ENCODE measurements at regions not wholly inside any gene's neighbourhood (a gene's known extent, or its start where the extent isn't known, plus 50 kb on each side); places are given as distances from the start of the nearest gene placed in this dataset.

GRCh38 chr2:8285898-8286297, 396.0 kb upstream of the ID2 start:
- no peak overlapping the region for H2AFZ ChIP-seq (ENCODE audit: low read length)
- no peak overlapping the region for H3K27ac ChIP-seq (ENCODE audit: low read length)
- H3K9ac ChIP-seq (ENCODE audit: low read length) = no peak overlapping the region
- no peaks in the 10 kb centered on the region for H3K27me3 ChIP-seq (replicated peaks; ENCODE audit: insufficient read depth, low read length)
- H3K4me3 ChIP-seq (ENCODE audit: low read length) = no peak overlapping the region
- no peaks in the 10 kb centered on the region for H3K9me2 ChIP-seq (replicated peaks; ENCODE audit: insufficient read depth, low read length)
- no peaks in the 10 kb centered on the region for H3F3A ChIP-seq (ENCODE audit: insufficient read depth, low read length)
- H3K9me3 ChIP-seq (replicated peaks; ENCODE audit: insufficient read depth, low read length) = no peaks in the 10 kb centered on the region
- DNase-seq = no peak
- H3K36me3 ChIP-seq (replicated peaks; ENCODE audit: insufficient read depth, low read length) = no peaks in the 10 kb centered on the region
- no peaks in the 10 kb centered on the region for H3K79me2 ChIP-seq (ENCODE audit: low read length)
- no peaks in the 10 kb centered on the region for H3K4me1 ChIP-seq (ENCODE audit: low read length)
- H3K4me2 ChIP-seq (ENCODE audit: low read depth, low read length) = no peak overlapping the region
- no peaks in the 10 kb centered on the region for H4K20me1 ChIP-seq (ENCODE audit: insufficient read depth, low read length)
- TF ChIP-seq EZH2 (optimal IDR thresholded peaks at IDR 0.05; ENCODE audit: low read depth, low read length) (no peak), CTCF (IDR thresholded peaks at IDR 0.05; ENCODE audit: low read length) (no peak), EZH2phosphoT487 (IDR thresholded peaks at IDR 0.05; ENCODE audit: low read length) (no peak)

- no peaks in the 10 kb centered on the region for H3K4me1 ChIP-seq (ENCODE audit: low read length)
- H3K27ac ChIP-seq (ENCODE audit: low read length) = no peak overlapping the region
- no peaks in the 10 kb centered on the region for H3K9me3 ChIP-seq (replicated peaks; ENCODE audit: insufficient read depth, low read length)
- H3K4me2 ChIP-seq (ENCODE audit: low read depth, low read length) = no peak overlapping the region
- H3K36me3 ChIP-seq (replicated peaks; ENCODE audit: insufficient read depth, low read length) = no peaks in the 10 kb centered on the region
- no peaks in the 10 kb centered on the region for H3K27me3 ChIP-seq (replicated peaks; ENCODE audit: insufficient read depth, low read length)
- no peak overlapping the region for H2AFZ ChIP-seq (ENCODE audit: low read length)
- H3F3A ChIP-seq (ENCODE audit: insufficient read depth, low read length) = no peaks in the 10 kb centered on the region
- H3K9me2 ChIP-seq (replicated peaks; ENCODE audit: insufficient read depth, low read length) = no peaks in the 10 kb centered on the region
- no peaks in the 10 kb centered on the region for H4K20me1 ChIP-seq (ENCODE audit: insufficient read depth, low read length)
- TF ChIP-seq EZH2 (optimal IDR thresholded peaks at IDR 0.05; ENCODE audit: low read depth, low read length) = no peak
- TF ChIP-seq EZH2phosphoT487 (IDR thresholded peaks at IDR 0.05; ENCODE audit: low read length) = no peak
- TF ChIP-seq CTCF (IDR thresholded peaks at IDR 0.05; ENCODE audit: low read length) = no peak
- no peak for DNase-seq
- H3K9ac ChIP-seq (ENCODE audit: low read length) = no peak overlapping the region
- H3K79me2 ChIP-seq (ENCODE audit: low read length) = no peaks in the 10 kb centered on the region
- H3K4me3 ChIP-seq (ENCODE audit: low read length) = no peak overlapping the region
Measured at GRCh38 chr2:8288206-8288605, 393.6 kb upstream of the ID2 start.

- DNase-seq = no peak
- Histone ChIP-seq H3K79me2 (ENCODE audit: low read length) (no peaks in the 10 kb centered on the region), H3K27me3 (replicated peaks; ENCODE audit: insufficient read depth, low read length) (no peaks in the 10 kb centered on the region), H3K27ac (ENCODE audit: low read length) (no peak overlapping the region), H3K36me3 (replicated peaks; ENCODE audit: insufficient read depth, low read length) (no peaks in the 10 kb centered on the region), H3K9me2 (replicated peaks; ENCODE audit: insufficient read depth, low read length) (no peaks in the 10 kb centered on the region), H2AFZ (ENCODE audit: low read length) (no peak overlapping the region), H3K4me1 (ENCODE audit: low read length) (no peaks in the 10 kb centered on the region), H3F3A (ENCODE audit: insufficient read depth, low read length) (no peaks in the 10 kb centered on the region), H3K4me3 (ENCODE audit: low read length) (no peak overlapping the region), H4K20me1 (ENCODE audit: insufficient read depth, low read length) (no peaks in the 10 kb centered on the region), H3K9me3 (replicated peaks; ENCODE audit: insufficient read depth, low read length) (no peaks in the 10 kb centered on the region), H3K4me2 (ENCODE audit: low read depth, low read length) (no peak overlapping the region), H3K9ac (ENCODE audit: low read length) (no peak overlapping the region)
- no peak for TF ChIP-seq EZH2phosphoT487 (IDR thresholded peaks at IDR 0.05; ENCODE audit: low read length)
- no peak for TF ChIP-seq EZH2 (optimal IDR thresholded peaks at IDR 0.05; ENCODE audit: low read depth, low read length)
- no peak for TF ChIP-seq CTCF (IDR thresholded peaks at IDR 0.05; ENCODE audit: low read length)
Measured at GRCh38 chr2:8289111-8289510, 392.7 kb upstream of the ID2 start.
